BLaER1 treated with 17β-estradiol and CSF1 and Interleukin-3, amounts not matched to agents 10 nM and 100 nM (cell line): ENCODE measurements at regions not wholly inside any gene's neighbourhood (a gene's known extent, or its start where the extent isn't known, plus 50 kb on each side); places are given as distances from the start of the nearest gene placed in this dataset.

Source experiments
- H3K27ac ChIP-seq, 11 experiments: shearing (Covaris generic); formaldehyde crosslinking; 2 replicates each; pipeline ENCODE4 v1.8.1; 2022
- H3K27me3 ChIP-seq, 11 experiments: shearing (Covaris generic); formaldehyde crosslinking; 2 replicates each; pipeline ENCODE4 v1.8.1; 2022
- H3K36me3 ChIP-seq, 11 experiments: shearing (Covaris generic); formaldehyde crosslinking; 2 replicates each; pipeline ENCODE4 v1.8.1; 2022
- H3K4me1 ChIP-seq, 10 experiments: shearing (Covaris generic); formaldehyde crosslinking; 2 replicates each; pipeline ENCODE4 v1.8.1; 2022
- H3K4me2 ChIP-seq, 11 experiments: shearing (Covaris generic); formaldehyde crosslinking; 2 replicates each; pipeline ENCODE4 v1.8.1; 2022
- H3K4me3 ChIP-seq, 10 experiments: shearing (Covaris generic); formaldehyde crosslinking; 2 replicates each; pipeline ENCODE4 v1.8.1; 2022
- H3K9ac ChIP-seq, 11 experiments: shearing (Covaris generic); formaldehyde crosslinking; 2 replicates each; pipeline ENCODE4 v1.8.1; 2022
- H3K9me3 ChIP-seq, 11 experiments: shearing (Covaris generic); formaldehyde crosslinking; replicated peaks in 1 of 11; 2 replicates each; pipeline ENCODE4 v1.8.1; 2022
- H4K20me1 ChIP-seq, 11 experiments: shearing (Covaris generic); formaldehyde crosslinking; 2 replicates each; pipeline ENCODE4 v1.8.1; 2022
- Cebpa-rat ChIP-seq, 11 experiments: shearing (Covaris generic); IDR thresholded peaks; 2 replicates each; pipeline ENCODE4 v1.8.1; 2022

DNA sequence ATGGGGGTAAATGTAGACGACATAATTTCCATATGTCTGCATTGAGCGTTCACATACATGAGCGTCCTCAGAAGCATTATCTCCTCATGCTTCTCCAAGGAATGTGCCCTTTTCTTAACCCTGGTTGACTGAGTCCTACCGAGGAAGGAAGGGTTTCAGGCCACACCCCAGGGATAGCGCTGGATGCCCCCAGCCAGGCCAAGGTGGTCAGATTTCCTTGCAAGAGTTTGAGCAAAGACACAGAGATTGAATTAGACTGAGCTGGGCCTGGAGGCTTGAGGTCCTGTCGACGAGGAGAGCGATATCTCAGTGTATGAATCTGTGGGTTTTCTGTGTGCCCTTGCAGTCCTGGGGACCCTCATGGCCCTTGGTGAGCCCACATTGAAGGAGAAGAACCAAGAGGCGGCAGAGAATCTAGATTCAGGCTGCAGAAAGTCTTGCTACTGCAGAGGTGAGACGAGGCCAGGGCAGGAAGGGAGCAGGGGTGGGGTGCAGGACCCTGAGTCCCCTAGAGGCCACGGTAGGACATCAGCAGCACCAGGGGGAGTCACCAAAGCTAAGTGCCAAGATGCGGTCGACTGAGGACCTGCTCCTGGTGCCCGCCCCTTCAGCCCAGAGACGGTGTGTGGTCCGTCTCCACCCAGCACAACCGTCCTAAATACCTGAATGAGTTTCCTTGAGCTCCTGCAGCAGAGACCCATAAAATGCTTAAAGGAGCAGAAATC lies 94.7 kb upstream of the DIO3 start:
- Histone ChIP-seq H3K27ac (no peak overlapping the region), H3K27me3 (peaks cover 0 to 5% (median 1%) of the 10 kb centered on the region in 11 experiments; a peak in 8 of 22 replicates), H3K4me3 (no peak overlapping the region), H3K36me3 (no peaks in the 10 kb centered on the region), H4K20me1 (no peaks in the 10 kb centered on the region), H3K4me1 (peaks cover 0 to 11% (median 3%) of the 10 kb centered on the region in 10 experiments; a peak in 9 of 20 replicates), H3K4me2 (no peak overlapping the region), H3K9me3 (no peaks in the 10 kb centered on the region), H3K9ac (no peak overlapping the region)
- no peak for TF ChIP-seq Cebpa-rat (IDR thresholded peaks at IDR 0.05)

DNA sequence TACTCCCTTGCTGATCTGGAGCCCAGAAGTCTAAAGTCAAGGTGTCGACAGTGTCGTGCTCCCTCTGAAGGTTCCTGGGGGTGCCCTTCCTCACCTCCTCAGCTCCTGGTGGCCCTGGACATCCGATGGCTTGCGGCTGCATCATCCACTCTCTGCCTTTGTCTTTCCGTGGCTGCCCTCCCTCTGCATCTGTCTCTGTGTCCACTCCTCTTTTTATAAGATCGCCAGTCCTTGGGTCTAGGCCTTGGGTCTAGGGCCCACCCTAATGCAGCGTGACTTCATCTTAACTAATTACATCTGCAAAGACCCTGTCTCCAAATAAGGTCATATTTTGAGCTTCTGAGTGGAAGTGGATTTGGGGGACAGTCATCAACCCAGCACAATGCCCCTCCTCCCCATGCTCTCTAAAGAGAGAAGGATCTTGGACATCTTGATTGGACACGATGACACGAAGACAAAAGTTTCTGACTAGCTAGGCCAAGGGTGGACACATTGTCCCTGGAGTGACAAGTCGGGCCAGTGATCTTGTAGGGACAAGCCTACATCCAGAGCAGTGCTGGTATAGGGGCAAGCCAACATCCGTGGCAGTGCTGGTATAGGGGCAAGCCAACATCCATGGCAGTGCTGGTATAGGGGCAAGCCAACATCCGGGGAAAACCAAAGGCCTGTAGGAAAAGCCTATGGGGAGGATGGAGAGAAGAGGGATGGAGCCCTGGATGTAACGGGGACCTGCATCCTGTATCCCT lies 93.9 kb upstream of the DIO3 start:
- H4K20me1 ChIP-seq = no peaks in the 10 kb centered on the region
- no peak overlapping the region for H3K4me2 ChIP-seq
- H3K4me3 ChIP-seq = no peak overlapping the region
- peaks cover 0 to 10% (median 2%) of the 10 kb centered on the region in 10 experiments; a peak in 9 of 20 replicates for H3K4me1 ChIP-seq
- no peaks in the 10 kb centered on the region for H3K9me3 ChIP-seq
- no peak overlapping the region for H3K27ac ChIP-seq
- TF ChIP-seq Cebpa-rat (IDR thresholded peaks at IDR 0.05) = no peak
- no peak overlapping the region for H3K9ac ChIP-seq
- H3K36me3 ChIP-seq = no peaks in the 10 kb centered on the region
- no peaks in the 10 kb centered on the region for H3K27me3 ChIP-seq

DNA sequence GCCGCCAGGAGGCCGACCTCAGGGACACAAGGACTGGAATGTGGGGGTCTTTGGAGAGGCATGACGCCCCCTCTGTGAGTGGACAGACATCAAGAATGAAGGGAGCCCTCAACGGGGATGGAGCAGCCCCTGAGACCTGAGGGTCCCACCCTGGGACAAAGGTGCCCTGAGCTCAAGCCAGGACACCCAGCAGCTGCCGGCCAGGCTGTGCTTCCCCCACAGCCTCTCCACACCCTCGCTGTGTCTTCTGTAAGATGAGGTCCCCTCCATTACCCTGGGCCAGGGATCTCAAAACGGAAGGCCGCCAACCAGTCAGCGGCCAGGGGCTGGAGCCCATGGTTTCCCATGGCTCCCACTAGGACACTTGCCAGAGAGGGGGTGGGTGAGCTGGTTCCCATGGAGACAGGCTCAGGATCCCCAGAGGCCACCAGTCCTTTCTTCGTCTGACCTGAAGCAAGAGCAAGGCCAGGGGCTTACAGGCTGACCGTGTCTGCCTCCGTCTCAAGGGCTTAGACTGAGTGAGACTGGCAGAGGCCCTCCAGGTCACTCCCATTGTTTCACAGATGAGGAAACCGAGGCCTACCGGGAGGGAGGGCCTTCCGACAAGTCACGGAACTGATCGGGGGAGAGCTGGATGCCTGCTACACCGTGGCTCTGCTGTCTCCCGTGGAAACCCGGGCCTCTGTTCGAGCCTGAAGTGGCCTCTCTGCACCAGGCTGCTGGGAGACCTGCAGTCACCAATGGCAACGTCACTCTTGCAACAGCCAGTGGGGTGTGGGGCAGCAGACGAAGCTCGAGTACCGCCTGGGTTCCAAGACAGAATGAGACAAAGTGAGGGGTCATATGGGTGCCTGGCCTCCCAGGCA lies 91.7 kb upstream of the DIO3 start:
- Histone ChIP-seq H3K27ac (no peak overlapping the region), H3K4me1 (peaks cover 0 to 13% (median under 1%) of the 10 kb centered on the region in 10 experiments; a peak in 11 of 20 replicates), H3K4me2 (no peak overlapping the region), H3K9ac (no peak overlapping the region), H4K20me1 (no peaks in the 10 kb centered on the region), H3K27me3 (no peaks in the 10 kb centered on the region), H3K36me3 (no peaks in the 10 kb centered on the region), H3K4me3 (no peak overlapping the region), H3K9me3 (no peaks in the 10 kb centered on the region)
- no peak for TF ChIP-seq Cebpa-rat (IDR thresholded peaks at IDR 0.05)

DNA sequence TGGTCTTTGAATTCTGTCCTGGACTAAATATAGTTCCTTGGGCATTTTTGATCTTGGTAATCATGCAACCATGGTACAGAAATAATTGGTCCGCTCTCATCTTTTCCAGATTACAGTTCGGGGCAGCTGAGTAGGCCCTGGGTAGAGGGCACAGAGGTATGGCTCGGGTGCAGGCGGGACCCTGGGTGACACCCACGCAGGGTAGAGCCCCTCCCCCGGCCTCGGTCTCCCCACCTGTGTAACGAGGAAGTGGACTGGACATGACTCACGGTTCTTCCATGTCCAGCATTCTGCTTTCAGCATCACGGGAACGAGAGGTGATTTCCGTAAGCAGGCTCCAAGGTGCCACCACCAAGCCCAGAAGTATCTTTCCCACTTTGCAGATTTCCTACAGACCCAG lies 91.0 kb upstream of the DIO3 start:
- Histone ChIP-seq H4K20me1 (no peaks in the 10 kb centered on the region), H3K4me3 (no peak overlapping the region), H3K27ac (no peak overlapping the region)

DNA sequence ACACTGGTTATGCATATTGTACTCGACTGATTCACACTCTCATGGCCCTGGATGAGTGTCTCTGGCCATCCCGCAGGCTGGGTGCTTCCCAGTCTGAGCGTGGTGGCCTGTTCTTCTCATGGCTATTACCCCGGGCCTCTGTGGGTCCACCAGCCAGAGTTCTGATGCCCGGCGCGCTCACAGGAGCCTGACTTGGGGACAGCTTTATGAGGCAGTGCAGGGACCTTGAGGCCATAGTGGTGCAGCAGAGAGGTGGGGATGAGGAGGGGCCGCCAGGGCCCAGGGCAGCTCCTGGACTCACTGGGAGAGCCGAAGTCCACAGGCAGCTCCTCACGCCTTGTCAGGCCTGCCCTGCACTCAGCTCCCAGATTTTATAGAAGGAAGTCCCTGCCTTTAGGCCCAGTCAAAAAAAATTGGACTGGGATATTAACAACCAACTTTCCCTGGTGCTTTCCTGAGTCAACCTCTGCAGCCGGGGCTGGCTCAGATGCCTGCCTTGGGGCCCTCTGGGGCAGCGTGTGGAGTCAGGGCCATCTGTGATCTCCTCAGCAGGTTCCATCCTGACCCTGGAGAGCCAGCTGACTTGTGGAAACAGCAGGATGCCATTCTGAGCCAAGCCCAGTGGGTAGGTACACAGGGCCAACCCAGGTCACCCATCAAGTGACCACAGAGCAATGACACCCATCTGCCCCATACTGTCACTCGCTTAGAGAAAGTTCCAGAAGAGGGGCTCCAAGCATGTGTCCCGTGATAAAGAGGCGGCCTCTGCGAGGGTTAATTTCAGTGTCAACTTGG lies 89.4 kb upstream of the DIO3 start:
- peaks cover 0 to 36% (median 24%) of the 10 kb centered on the region in 10 experiments; a peak in 18 of 20 replicates for H3K4me1 ChIP-seq
- H3K4me2 ChIP-seq = no peak overlapping the region
- no peak overlapping the region for H3K27ac ChIP-seq
- no peaks in the 10 kb centered on the region for H3K36me3 ChIP-seq
- H4K20me1 ChIP-seq = no peaks in the 10 kb centered on the region
- H3K9ac ChIP-seq = no peak overlapping the region
- no peak overlapping the region for H3K4me3 ChIP-seq
- TF ChIP-seq Cebpa-rat (IDR thresholded peaks at IDR 0.05) = no peak
- no peaks in the 10 kb centered on the region for H3K27me3 ChIP-seq
- H3K9me3 ChIP-seq = no peaks in the 10 kb centered on the region

More for the DNA sequence above, 91.0 kb upstream of the DIO3 start:
- peaks cover 0 to 19% (median 7%) of the 10 kb centered on the region in 10 experiments; a peak in 18 of 20 replicates for H3K4me1 ChIP-seq
- no peak overlapping the region for H3K4me2 ChIP-seq
- H3K9ac ChIP-seq = no peak overlapping the region
- no peaks in the 10 kb centered on the region for H3K27me3 ChIP-seq
- no peak for TF ChIP-seq Cebpa-rat (IDR thresholded peaks at IDR 0.05)
- H3K36me3 ChIP-seq = no peaks in the 10 kb centered on the region
- no peaks in the 10 kb centered on the region for H3K9me3 ChIP-seq

DNA sequence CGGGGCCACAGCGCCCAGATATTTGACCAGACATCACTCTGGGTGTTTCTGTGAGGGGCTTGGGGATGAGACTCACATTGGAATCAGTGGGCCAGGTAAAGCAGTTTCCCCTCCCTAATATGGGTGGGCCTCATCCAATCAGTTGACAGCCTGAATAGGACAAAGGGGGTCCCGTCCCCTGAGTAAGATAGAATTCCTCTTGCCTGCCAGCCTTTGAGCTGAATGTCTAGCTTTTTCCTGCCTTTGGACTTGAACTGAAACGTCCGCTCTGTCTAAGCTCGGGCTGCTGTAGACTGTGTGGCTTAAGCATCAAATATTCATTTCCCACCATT lies 88.8 kb upstream of the DIO3 start:
- no peaks in the 10 kb centered on the region for H3K9me3 ChIP-seq
- peaks cover 0 to 41% (median 27%) of the 10 kb centered on the region in 10 experiments; a peak in 18 of 20 replicates for H3K4me1 ChIP-seq
- H3K27me3 ChIP-seq = no peaks in the 10 kb centered on the region
- no peaks in the 10 kb centered on the region for H4K20me1 ChIP-seq
- no peak for TF ChIP-seq Cebpa-rat (IDR thresholded peaks at IDR 0.05)
- H3K36me3 ChIP-seq = no peaks in the 10 kb centered on the region
- no peak overlapping the region for H3K9ac ChIP-seq
- H3K4me3 ChIP-seq = no peak overlapping the region
- no peak overlapping the region for H3K4me2 ChIP-seq
- H3K27ac ChIP-seq = no peak overlapping the region

DNA sequence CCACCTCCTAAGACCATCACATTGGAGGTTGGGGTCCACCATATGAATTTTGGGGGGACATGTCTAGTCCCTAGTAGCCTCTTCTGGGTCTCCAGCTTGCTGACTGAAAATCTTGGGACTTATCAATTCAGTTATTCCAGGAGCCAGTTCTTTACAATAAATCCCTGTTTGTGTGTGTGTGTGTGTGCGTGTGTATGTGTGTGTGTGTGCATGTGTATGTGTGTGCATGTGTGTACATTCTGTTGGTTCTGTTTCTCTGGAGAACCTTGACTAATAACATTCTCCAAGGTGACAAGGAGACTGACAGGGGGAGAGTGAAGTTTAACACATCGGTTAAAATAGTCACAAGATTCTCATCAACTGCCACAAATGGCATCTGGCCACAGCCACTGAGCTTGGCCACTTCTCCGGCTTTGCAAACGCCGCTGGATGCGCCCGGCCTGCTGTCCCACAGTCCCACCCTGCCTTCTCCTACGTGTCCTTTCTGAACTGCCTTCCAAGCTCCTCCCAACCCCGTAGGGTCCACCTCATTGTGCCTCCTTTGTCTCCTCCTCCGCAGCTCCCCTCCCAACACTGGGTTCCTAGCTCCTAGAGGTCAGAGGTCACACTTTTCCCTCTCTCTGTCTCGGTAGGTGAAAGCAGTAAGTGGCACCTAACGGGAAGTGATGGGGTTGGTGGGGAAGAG lies 88.1 kb upstream of the DIO3 start:
- TF ChIP-seq Cebpa-rat (IDR thresholded peaks at IDR 0.05) = no peak
- Histone ChIP-seq H3K4me1 (peaks cover 0 to 47% (median 28%) of the 10 kb centered on the region in 10 experiments; a peak in 18 of 20 replicates), H4K20me1 (no peaks in the 10 kb centered on the region), H3K27me3 (no peaks in the 10 kb centered on the region), H3K4me3 (no peak overlapping the region), H3K4me2 (0 out of 22 replicates have a peak overlapping the region, but pooled peaks of 1 of the 11 experiments have one; percentile 95), H3K9ac (no peak overlapping the region), H3K27ac (no peak overlapping the region), H3K9me3 (no peaks in the 10 kb centered on the region), H3K36me3 (no peaks in the 10 kb centered on the region)
